GM18519 (cell line): ENCODE measurements at regions not wholly inside any gene's neighbourhood (a gene's known extent, or its start where the extent isn't known, plus 50 kb on each side); places are given as distances from the start of the nearest gene placed in this dataset.

Experiments
- ATAC-seq: cut with Tn5 transposase; IDR thresholded peaks from one replicate; pipeline ENCODE4 v1.9.1; 2021; ENCODE audit warnings: mild to moderate bottlenecking, moderate library complexity; ENCODE audit not compliant: unreplicated experiment, low FRiP score

- ATAC-seq, result no peak
Observed at GRCh38 chr3:147575391-147575790, 166.2 kb downstream of the ZIC1 start.

DNA sequence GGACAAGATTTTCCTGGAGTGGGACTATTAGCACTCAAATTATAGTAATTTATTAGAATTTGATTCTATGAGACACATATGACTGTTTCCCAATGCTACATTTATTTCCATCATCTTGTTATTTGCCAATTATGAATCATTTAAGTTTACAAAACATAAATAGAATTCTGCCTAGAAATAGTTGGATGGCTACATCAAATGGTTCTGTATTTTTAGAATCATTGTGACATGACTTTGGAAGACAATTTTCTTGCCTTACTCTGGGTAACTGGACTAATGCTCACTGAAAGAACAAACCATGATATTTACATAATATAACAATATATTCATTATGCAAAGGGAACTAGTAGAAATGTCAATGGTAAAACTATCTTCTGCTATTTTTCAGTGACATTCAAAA lies 173.5 kb downstream of the ZIC1 start:
- no peak for ATAC-seq

- ATAC-seq, result no peak
Observed at GRCh38 chr3:147589016-147589415, 179.9 kb downstream of the ZIC1 start.

- ATAC-seq, result no peak
Observed at GRCh38 chr3:147604136-147604535, 195.0 kb downstream of the ZIC1 start.

GRCh38 chr3:147613725-147614124 lies 204.6 kb downstream of the ZIC1 start:
- no peak for ATAC-seq

GRCh38 chr3:147614210-147614609 lies 205.0 kb downstream of the ZIC1 start:
- ATAC-seq, result no peak

DNA sequence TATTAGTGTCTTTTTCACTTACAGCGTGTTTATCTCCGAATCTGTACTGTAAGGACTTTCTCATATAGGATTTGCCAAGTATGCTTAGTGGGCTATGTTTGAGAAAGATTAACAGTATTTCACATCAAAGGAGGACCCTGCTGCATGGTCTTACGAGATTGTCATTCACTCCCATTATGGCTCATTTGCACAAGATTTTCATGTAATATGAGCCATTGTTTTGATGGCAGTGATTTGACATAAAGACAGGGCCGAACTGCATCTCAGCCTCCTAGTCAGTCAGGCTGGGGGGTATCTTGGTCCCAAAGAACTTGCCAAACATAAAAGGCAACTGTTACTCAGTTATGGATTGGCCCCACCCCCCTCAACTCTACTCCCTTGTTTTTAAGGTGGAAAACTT lies 205.9 kb downstream of the ZIC1 start:
- no peak for ATAC-seq

- no peak for ATAC-seq
Observed at GRCh38 chr3:147616998-147617619, 207.9 kb downstream of the ZIC1 start.

- ATAC-seq, result no peak
Observed at GRCh38 chr3:147618691-147619090, 209.5 kb downstream of the ZIC1 start.

GRCh38 chr3:147619921-147620560 lies 210.9 kb downstream of the ZIC1 start:
- ATAC-seq, result no peak

- ATAC-seq, result no peak
Observed at GRCh38 chr3:147620906-147621305, 211.7 kb downstream of the ZIC1 start.

DNA sequence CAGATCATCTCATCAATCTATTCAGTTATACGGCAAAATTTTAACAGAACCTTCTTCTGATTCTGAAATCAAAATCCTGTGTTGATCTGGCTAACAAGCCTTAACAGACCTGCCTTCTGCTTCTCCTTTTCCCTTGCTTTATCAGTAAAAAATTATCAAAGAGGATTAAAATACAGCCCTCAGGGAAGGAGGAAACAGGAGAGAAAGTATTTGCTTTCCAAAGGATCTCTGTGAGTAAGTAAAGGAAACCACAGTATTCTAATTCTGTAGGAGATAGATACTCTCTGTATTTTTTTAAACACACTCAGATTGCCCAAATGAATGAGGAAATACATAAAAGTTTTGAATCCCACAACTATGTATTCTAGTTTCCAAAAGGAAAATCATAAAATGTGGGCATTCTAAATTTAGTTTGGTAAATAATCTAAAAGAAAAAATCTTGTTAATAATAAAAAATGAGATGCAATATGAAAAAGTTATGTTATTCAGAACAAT lies 221.8 kb downstream of the ZIC1 start:
- ATAC-seq, result no peak

- no peak for ATAC-seq
Observed at GRCh38 chr3:147640781-147641180, 231.6 kb downstream of the ZIC1 start.

DNA sequence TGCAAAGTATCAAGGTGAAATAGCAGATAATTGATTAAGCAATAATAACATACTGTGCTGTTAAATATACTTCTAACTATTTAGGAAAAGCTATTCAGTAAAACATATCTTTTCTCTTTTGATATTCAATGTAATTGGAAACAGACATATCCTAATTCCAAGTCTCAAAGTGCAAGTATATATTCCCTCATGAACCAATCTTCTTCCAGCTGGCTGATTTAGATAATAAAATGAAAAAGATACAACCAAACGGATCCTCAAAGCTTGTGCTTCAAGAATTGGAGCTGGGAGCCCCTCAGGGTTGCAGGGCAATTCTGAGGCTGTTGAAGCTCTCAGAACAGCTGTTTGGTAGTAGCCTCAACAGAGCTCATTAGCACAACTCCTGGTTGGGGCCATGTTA lies 236.6 kb downstream of the ZIC1 start:
- ATAC-seq, result no peak

- no peak for ATAC-seq
Observed at GRCh38 chr3:147649475-147649874, 240.3 kb downstream of the ZIC1 start.

- no peak for ATAC-seq
Observed at GRCh38 chr3:147651107-147651778, 242.1 kb downstream of the ZIC1 start.

DNA sequence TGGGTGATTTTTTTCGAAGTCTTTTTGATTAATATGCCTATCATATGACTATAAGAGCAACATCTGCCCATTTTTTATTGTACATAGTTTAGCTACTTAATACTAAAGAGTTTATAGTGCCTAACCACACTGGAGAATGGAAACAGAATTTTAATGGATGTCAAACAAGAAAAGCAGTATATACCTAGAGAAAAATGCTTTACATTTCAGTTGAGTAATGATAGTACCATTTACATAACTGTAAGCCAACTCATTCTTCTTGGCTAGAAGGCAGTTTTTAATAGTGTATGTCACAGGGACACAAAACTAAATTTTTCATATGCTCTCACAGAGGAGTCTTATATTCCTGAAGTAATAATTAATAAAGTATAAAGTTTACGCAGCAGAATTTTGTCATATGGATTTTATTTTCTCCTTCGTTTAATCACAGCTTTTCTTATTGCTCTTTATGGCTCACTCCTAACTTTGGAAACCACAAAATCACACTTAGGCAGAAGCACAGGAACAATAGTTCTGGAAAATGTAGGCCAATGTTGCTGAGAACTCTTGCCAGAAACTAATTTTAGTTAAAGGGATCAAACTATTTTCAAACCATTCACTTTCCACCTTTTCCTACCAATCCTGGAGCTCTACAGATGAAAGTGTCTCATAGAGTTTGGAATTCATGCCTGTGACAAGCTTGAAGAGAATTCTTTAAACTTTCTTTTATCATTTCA lies 243.6 kb downstream of the ZIC1 start:
- no peak for ATAC-seq

GRCh38 chr3:147653367-147653923 lies 244.3 kb downstream of the ZIC1 start:
- no peak for ATAC-seq

DNA sequence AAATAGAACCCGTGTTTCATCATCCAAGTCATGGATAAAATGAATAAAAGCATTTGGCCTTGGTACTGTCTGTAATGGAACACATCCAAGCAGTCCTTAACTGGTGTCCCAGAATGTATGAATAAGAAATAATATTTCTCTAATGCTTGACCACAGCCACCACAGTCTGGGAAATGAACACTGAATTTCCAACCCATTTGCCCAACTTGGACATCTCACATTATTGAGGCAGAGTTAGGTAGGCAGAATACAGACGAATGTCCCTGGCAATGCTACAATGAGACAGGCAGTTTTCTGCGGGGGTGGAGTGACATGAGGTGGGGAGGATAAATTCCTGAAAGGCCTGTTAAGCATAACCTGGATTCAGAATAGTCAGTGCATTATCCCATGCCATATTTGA lies 245.7 kb downstream of the ZIC1 start:
- no peak for ATAC-seq

- ATAC-seq, result no peak
Observed at GRCh38 chr3:147655236-147655635, 246.1 kb downstream of the ZIC1 start.

- no peak for ATAC-seq
Observed at GRCh38 chr3:147656023-147656422, 246.9 kb downstream of the ZIC1 start.
